Superior temporal gyrus (tissue), 1 donor: ENCODE measurements at regions not wholly inside any gene's neighbourhood (a gene's known extent, or its start where the extent isn't known, plus 50 kb on each side); places are given as distances from the start of the nearest gene placed in this dataset.

ENCODE experiments used
- DNase-seq: peaks from one replicate; pipeline ENCODE4 v3.0.0-alpha.2; 2016; ENCODE audit errors: extremely low spot score

GRCh38 chr15:95812491-95812890, 518.0 kb upstream of the NR2F2 start:
- no peak for DNase-seq

GRCh38 chr15:95814908-95815307, 515.6 kb upstream of the NR2F2 start:
- no peak for DNase-seq

- DNase-seq = no peak
These were observed 513.9 kb upstream of the NR2F2 start for GRCh38 chr15:95816591-95816990.

GRCh38 chr15:95822961-95823360, 507.5 kb upstream of the NR2F2 start:
- DNase-seq = no peak

GRCh38 chr15:95825208-95825607, 505.3 kb upstream of the NR2F2 start:
- DNase-seq = no peak

- no peak for DNase-seq
These were observed 504.7 kb upstream of the NR2F2 start for GRCh38 chr15:95825671-95826411.

- DNase-seq = no peak
These were observed 503.9 kb upstream of the NR2F2 start for GRCh38 chr15:95826412-95827195.

GRCh38 chr15:95829062-95829461, 501.4 kb upstream of the NR2F2 start:
- DNase-seq = no peak

GRCh38 chr15:95830281-95830680, 500.2 kb upstream of the NR2F2 start:
- no peak for DNase-seq

GRCh38 chr15:95832668-95833067, 497.8 kb upstream of the NR2F2 start:
- no peak for DNase-seq

- no peak for DNase-seq
These were observed 496.3 kb upstream of the NR2F2 start for GRCh38 chr15:95834028-95834804.

- no peak for DNase-seq
These were observed 494.0 kb upstream of the NR2F2 start for GRCh38 chr15:95836536-95836935.

GRCh38 chr15:95837341-95838004, 493.0 kb upstream of the NR2F2 start:
- no peak for DNase-seq

- no peak for DNase-seq
These were observed 491.1 kb upstream of the NR2F2 start for GRCh38 chr15:95839367-95839782.

- DNase-seq = no peak
These were observed 490.5 kb upstream of the NR2F2 start for GRCh38 chr15:95840004-95840403.

GRCh38 chr15:95840855-95841254, 489.6 kb upstream of the NR2F2 start:
- no peak for DNase-seq

- DNase-seq = no peak
These were observed 487.9 kb upstream of the NR2F2 start for GRCh38 chr15:95842576-95842975.

GRCh38 chr15:95843241-95843910, 487.1 kb upstream of the NR2F2 start:
- DNase-seq = peak; percentile 46

GRCh38 chr15:95845862-95846515, 484.5 kb upstream of the NR2F2 start:
- no peak for DNase-seq

- DNase-seq = no peak
These were observed 482.4 kb upstream of the NR2F2 start for GRCh38 chr15:95848126-95848525.

- DNase-seq = no peak
These were observed 479.7 kb upstream of the NR2F2 start for GRCh38 chr15:95850837-95851236.
